ENCODE measurements at regions not wholly inside any gene's neighbourhood (a gene's known extent, or its start where the extent isn't known, plus 50 kb on each side); places are given as distances from the start of the nearest gene placed in this dataset.

DNA sequence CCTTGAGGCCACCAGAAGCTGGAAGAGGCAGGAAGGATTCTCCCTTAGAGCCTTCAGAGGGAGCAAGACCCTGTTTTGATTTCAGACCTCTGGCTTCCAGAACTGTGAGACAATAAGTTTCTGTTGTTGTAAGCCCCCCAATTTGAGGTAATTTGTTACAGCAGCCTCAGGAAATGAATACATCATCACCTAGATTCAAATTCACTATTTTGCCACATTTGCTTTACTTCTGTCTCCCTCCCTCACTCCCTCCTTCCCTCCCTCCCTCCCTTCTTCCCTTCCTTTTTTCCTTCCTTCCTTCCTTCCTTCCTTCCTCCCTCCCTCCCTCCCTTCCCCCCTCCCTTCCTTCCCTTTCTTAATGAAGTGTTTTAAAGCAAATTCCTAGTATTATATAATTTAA lies 58.1 kb upstream of the KIF13A start:
- POLR2A ChIA-PET (ENCODE audit: partially characterized antibody) = no interaction called here
- no peaks in the 10 kb centered on the region for H3K79me2 ChIP-seq (ENCODE audit: control insufficient read depth in 1 of 2, insufficient read depth in 2 of 2, low read length in 2 of 2)
- no peaks in the 10 kb centered on the region for H3K79me1 ChIP-seq (ENCODE audit: low read depth, low read length)
- H2AK5ac ChIP-seq (ENCODE audit: low read depth, low read length) = no peak overlapping the region
- H2BK5ac ChIP-seq (ENCODE audit: low read depth, low read length) = no peak overlapping the region
- peaks cover 0 to 2% (median 0%) of the 10 kb centered on the region in 4 experiments; a peak in 1 of 7 replicates for H3K27me3 ChIP-seq (replicated peaks in 1 of 4; ENCODE audit: control insufficient read depth in 3 of 4, extremely low read depth in 1 of 4, insufficient read depth in 3 of 4, low read length in 3 of 4)
- no peak overlapping the region for H2AFZ ChIP-seq (ENCODE audit: low read length)
- CTCF ChIA-PET (ENCODE audit: partially characterized antibody) = no interaction called here
- no peak overlapping the region for H3K23ac ChIP-seq (ENCODE audit: insufficient read length)
- H2BK12ac ChIP-seq (ENCODE audit: low read depth, low read length) = no peak overlapping the region
- H3K4ac ChIP-seq (replicated peaks; ENCODE audit: insufficient read length, low read depth, low read length) = no peak overlapping the region
- H3K36me3 ChIP-seq (ENCODE audit: control insufficient read depth in 2 of 4, insufficient read depth in 4 of 4, low read length in 3 of 4) = no peaks in the 10 kb centered on the region
- no peak overlapping the region for H4K91ac ChIP-seq (replicated peaks; ENCODE audit: insufficient read length, low read length)
- no peak overlapping the region for H3K4me2 ChIP-seq (ENCODE audit: insufficient read depth in 1 of 2, low read depth in 2 of 2, low read length in 2 of 2)
- no peak overlapping the region for H3K56ac ChIP-seq (replicated peaks; ENCODE audit: insufficient read length, low read depth, low read length)
- H2BK120ac ChIP-seq (replicated peaks; ENCODE audit: low read depth, low read length) = no peak overlapping the region
- H3K9me3 ChIP-seq (ENCODE audit: insufficient read depth in 2 of 2, low read depth in 1 of 2, low read length in 1 of 2) = no peaks in the 10 kb centered on the region
- H3K23me2 ChIP-seq (ENCODE audit: low read depth, low read length) = no peaks in the 10 kb centered on the region
- H4K5ac ChIP-seq (ENCODE audit: insufficient read length, low read depth, low read length) = no peak overlapping the region
- DNase-seq (ENCODE audit: low read depth in 1 of 2, low spot score in 2 of 2) (no peak), FAIRE-seq (no peak)
- H3K27ac ChIP-seq (ENCODE audit: low read depth, low read length) = no peak overlapping the region
- no peaks in the 10 kb centered on the region for H4K20me1 ChIP-seq (replicated peaks in 1 of 2; ENCODE audit: control insufficient read depth in 1 of 2, insufficient read depth in 2 of 2, low read length in 2 of 2)
- H3K4me1 ChIP-seq (replicated peaks in 1 of 4; ENCODE audit: control insufficient read depth in 3 of 4, insufficient read depth in 4 of 4, low read length in 3 of 4) = peaks cover 1 to 7% (median 4%) of the 10 kb centered on the region in 4 experiments; a peak in 6 of 7 replicates
- H3K18ac ChIP-seq (ENCODE audit: extremely low read depth, low read length) = no peak overlapping the region
- TF ChIP-seq RNF2 (IDR thresholded peaks at IDR 0.05; ENCODE audit: borderline replicate concordance, low read depth, low read length, missing control alignments, poor library complexity, severe bottlenecking) (no peak), KDM1A (IDR thresholded peaks at IDR 0.05; ENCODE audit: borderline replicate concordance, low read length) (no peak), PHF8 (conservative IDR thresholded peaks at IDR 0.05; ENCODE audit: low read depth, low read length) (no peak), HDAC6 (IDR thresholded peaks at IDR 0.05; ENCODE audit: low read depth, low read length) (no peak), POLR2A (IDR thresholded peaks at IDR 0.05; ENCODE audit: control extremely low read depth in 1 of 2, low read depth in 2 of 2, low read length in 2 of 2) (no peak), JUN (IDR thresholded peaks at IDR 0.05; ENCODE audit: low read depth, low read length) (no peak), BACH1 (IDR thresholded peaks at IDR 0.05; ENCODE audit: low read length) (no peak), SIRT6 (IDR thresholded peaks at IDR 0.05; ENCODE audit: low read length) (no peak), CHD2 (IDR thresholded peaks at IDR 0.05; ENCODE audit: low read length) (no peak), NRF1 (IDR thresholded peaks at IDR 0.05; ENCODE audit: low read depth, low read length) (no peak), ATF2 (IDR thresholded peaks at IDR 0.05; ENCODE audit: low read length) (no peak), BCL11A (IDR thresholded peaks at IDR 0.05; ENCODE audit: low read depth in 2 of 2, low read length in 2 of 2) (no peak), GABPA (IDR thresholded peaks at IDR 0.05; ENCODE audit: borderline replicate concordance, insufficient read depth, low read length) (no peak)
- H3K14ac ChIP-seq (ENCODE audit: insufficient read length) = no peak overlapping the region
- no peak overlapping the region for H2BK20ac ChIP-seq (ENCODE audit: low read length)
- no peak overlapping the region for H2BK15ac ChIP-seq (ENCODE audit: low read length)
- no peak overlapping the region for H3K4me3 ChIP-seq (ENCODE audit: extremely low read depth in 1 of 4, insufficient read depth in 2 of 4, low read depth in 3 of 4, low read length in 4 of 4)
- no peak overlapping the region for H3K9ac ChIP-seq (replicated peaks in 1 of 4; ENCODE audit: extremely low read depth in 1 of 4, low read depth in 3 of 4, low read length in 3 of 4)
- H4K8ac ChIP-seq (ENCODE audit: extremely low read depth, insufficient read depth, low read length) = no peak overlapping the region

Data from H1 (cell line).